HUDEP-2 (cell line): ENCODE measurements at regions not wholly inside any gene's neighbourhood (a gene's known extent, or its start where the extent isn't known, plus 50 kb on each side); places are given as distances from the start of the nearest gene placed in this dataset.
"Not testable (repeated sequence)": the region's sequence is repeated elsewhere in the genome, so short reads cannot be mapped to it uniquely, and the experiment has no call there.

Experiments used
- DNase-seq, 76 experiments: peaks; one replicate each; lab custom pipeline; 2025; ENCODE audit not compliant: unreplicated experiment in 76 of 76; lab: John Stamatoyannopoulos, UW

DNA sequence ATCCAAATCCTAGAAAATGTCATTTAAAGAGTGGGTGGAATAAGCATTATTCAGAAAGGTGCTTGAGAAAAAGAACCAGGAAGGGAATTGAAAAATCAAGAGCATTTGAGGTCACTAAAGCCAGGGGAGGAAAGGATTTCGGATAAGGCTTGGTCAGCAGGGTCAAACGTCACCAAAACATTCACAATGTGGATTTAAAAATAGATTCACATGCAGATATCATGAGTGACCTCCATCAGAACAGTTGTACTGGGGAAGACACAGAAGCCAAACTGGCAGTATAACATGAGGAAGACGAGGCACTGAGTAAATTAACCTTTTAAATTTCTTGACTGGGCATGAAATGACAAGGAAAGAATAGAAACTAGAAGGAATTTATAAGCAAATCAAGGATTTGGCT is 175.1 kb upstream of the CCDC196 start:
- no peak for DNase-seq

DNA sequence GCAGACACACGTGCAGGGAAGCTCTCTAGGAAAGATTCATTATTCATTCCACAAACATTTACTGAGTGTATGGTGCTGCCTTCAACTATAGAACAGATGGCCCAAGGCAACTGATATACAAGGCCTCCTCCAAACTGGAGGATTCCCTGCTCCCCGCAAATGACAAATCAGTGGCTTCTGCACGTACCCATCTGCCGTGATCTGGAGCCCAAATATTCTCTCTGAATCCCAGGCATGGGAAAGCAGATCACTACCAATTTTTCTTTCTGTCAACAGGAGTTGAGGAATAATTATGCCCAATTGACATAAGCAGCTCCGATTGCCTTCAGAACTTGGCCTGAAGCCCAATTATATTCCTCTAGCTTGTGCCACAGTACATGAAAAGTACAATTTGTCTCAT is 174.2 kb upstream of the CCDC196 start:
- DNase-seq, result no peak

DNA sequence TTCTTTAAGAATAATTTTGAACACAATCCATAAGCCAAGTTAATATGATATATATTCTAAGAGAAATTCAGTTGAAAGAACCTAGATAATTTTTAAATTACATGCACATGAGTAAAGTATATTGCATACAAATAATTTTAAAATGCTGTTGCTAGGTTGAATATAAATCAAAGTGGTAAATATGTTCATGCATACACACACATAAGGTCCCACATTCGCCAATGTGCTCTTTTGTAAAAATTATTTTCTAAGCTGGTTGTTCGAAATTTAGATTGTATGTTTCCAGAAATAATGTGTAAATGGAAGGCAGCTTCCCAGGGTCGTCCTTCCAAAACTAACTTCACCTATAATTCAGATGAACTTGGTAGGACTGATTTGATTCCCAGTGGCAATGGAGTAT is 173.7 kb upstream of the CCDC196 start:
- no peak for DNase-seq

DNA sequence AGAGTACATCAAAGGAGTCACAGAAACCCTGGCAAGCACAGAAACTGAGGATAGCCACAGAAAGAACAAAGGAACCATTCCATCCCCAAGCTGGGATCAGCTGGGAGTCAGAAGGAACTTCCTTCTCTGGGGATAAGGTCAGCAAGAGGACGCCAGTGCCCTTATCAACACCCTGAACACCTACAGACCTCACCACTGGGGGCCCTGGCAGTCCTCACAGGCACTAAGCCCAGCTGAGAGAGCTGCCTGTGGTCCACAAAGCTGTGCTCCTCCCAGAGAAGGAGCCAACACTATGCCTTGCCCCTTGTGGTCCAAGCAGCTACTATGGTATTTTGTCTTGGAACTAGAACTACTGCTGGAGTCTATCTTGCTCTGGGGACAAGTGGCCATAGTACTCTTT is 171.1 kb upstream of the CCDC196 start:
- no peak for DNase-seq

DNA sequence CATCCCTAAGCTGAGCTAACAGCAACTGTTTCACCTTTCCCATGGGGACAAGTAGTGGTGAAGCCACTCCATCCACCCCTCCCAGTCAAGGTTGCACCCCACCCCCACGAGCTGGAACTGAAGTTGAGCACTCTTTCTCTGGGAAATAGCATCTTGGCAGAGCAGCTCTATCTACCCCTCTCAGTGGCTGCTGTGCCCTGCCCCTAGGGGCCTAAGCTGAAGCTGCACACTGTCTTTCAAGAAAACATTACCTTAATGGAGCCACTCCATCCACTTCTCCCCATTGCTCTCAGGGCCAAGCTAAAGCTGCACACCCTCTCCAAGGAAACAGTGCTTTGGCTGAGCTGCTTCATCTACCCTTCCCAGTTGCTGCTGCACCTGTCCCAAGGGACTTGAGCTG is 170.6 kb upstream of the CCDC196 start:
- DNase-seq, result no peak

DNA sequence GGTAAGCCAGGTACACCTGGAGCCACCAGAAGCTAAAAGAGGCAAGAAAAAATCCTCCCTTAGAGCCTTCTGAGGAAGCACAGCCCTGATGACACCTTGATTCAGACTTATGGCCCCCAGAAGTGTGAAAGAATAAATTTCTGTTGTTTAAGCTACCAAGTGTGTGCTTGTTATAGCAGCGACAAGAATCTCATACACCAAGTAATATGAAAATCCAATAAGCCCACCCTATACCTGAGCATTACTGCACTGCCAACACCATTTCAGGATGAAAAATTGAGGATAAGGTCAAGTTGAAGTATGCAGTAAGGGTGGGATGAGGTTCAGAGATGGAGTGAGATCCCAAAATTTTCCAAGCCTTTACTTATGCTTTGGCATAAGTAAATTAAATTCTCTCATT is 163.6 kb upstream of the CCDC196 start:
- DNase-seq, result no peak

DNA sequence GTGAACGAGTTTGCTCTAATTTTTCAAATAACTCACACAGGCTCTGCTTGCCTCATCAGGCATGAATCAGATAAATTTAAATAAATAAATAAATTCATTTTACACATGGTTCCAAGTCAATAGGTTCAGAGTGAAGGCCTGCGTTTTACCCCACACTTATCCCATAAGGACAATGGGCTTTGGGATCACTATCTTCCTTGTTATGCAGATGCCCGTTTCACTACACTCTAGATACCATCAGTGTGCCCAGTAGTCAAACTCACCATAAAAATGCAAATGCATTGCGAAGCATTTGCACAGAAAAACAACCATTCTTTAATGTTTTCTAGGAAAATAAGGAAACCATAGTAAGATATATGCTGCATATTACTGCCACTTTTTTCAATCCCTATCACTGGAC is 155.9 kb upstream of the CCDC196 start:
- DNase-seq, result no peak

DNA sequence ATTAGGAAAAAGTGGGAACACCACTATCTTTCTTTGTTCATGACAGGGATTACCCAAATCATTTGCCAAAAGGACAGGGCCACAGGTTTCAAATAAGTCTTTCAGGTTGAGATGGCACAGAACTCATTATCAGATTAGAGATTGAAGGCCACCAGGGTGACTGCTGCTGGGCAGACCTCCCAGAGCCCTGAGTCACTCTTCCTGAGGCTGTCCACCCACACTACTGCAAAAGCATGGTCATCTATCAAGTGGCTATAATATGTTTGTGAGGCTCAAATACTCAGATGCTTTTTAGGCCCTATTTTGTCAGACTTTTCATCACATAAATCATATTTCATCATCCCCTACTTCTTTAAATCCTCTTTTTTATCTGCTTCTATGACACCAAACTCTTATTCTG is 155.3 kb upstream of the CCDC196 start:
- DNase-seq, result peak in 6 of 76 experiments; percentile 4 to 34 (median 14)

DNA sequence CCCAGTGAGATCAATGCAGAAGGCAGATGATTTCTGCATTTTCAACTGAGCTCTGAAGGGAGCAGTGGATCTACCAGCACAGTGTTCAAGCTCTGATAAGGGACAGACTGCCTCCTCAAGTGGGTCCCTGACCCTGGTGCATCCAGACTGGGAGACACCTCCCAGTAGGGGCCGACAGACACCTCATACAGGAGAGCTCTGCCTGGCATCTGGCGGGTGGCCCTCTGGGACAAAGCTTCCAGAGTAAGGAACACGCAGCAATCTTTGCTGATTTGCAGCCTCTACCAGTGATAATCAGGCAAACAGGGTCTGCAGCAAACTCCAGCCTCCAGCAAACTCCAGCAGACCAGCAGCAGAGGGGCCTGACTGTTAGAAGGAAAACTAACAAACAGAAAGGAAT is 152.9 kb upstream of the CCDC196 start:
- DNase-seq, result not testable (repeated sequence)

DNA sequence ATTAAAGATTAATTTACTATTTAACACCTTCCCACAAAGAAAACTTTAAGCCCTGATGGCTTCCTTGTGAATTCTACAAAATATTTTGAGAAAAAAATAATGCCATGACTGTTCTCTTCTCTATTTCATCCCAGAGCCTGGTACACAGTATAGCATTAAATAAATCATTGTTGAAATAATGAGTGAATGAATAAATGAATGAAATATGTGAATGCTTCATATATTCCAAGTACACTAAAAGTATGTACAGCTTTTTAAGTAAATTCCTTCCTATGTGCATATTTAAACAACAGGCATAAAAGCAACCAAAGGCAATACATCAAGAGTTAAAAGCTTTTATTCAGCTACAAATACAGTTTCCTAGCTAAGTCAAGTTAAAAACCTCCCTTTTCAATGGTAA is 144.9 kb upstream of the CCDC196 start:
- no peak for DNase-seq

DNA sequence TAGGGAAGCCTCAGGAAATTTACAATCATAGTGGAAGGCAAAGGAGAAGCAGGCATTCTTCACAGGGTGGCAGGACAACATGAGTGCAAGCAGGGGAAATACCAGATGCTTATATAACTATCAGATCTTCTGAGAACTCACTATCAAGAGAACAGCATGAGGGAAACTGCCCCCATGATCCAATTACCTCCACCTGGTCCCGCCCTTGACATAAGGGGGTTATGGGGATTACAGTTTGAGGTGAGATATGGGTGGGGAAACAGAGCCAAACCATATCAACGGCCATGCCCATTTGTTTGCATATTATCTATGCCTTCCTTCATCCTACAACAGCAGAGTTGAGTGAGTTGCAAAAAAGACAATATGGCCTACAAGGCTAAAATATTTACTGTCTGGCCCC is 140.2 kb upstream of the CCDC196 start:
- no peak for DNase-seq

DNA sequence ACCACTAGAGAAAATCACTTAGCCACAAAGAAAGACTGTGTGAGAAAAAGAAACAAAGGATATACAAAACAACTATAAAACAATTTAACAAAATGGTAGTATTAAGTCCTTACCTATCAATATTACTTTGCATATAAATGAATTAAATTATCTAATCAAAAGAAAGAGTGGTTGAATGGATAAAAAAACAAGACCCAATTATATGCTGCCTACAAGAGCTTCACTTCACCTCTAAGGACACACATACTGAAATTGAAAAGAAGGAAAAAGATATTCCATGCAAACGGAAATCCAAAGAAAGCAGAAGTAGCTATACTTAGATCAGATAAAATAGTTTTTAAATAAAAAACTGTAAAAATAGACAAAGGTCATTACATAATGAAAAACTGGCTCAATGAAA is 134.9 kb upstream of the CCDC196 start:
- DNase-seq, result no peak

DNA sequence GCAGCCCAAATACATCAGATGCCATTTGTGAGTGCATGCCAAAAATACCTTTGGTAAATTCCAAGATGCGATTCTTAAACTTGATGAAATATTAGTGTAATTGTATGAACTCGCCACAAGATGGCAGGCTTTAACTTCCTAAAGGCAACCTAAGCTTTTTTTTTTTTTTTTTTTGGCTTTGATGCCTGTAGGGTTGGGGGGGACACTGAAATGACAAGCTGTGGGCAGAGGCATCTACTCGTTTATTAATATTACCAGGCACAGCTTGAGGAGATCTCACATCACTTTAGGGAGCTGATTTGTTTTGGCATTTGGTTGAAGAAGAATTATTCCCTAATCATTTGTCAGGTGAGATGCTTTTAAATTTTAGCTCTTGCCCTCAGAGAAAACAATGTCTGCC is 126.7 kb upstream of the CCDC196 start:
- peak in 12 of 76 experiments; percentile 1 to 28 (median 10) for DNase-seq

DNA sequence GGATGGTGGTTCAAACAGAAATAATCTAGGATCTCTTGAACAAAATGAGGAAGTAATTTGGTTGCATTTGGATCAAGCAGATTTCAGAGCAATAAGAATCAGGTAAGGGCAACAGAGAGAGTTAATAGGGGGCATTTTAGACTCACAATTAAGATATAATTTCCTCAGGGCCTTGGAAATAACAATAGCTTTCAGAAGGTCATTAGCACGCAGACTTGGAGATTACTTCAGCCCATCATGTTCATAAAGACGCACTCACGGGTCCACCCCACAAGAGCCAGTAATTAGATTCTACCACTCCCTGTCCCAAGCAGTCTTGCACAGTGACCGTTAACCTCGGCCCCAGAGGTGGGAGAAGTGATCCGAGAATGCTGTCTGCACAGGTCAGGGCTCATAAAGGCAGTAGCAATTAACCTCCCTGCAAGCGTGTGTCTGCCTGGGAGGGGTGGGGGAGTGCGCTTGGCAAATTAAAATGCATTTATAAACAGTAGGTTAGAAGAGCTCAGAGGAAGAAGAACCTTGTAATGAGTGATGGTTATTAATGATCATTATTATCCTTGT is 125.7 kb upstream of the CCDC196 start:
- DNase-seq, result no peak

DNA sequence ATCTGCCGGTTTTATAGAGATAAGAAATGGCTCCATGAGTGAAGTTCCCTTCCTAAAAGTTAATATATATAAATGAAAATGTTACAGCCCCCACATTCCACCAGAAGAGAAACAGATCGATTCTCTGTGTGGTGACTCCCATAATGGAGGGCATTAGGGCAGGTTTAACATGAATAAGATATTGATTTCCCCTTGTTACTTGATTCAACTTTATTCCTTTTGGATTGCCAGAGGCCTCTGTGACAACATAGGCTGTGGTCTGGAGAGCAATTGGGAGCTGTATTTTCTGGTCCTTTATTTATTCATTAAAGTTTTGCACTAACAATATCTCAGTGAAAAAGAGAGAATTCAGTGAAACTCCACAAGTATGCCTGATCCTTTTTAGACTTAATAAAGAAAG is 125.2 kb upstream of the CCDC196 start:
- DNase-seq, result no peak

DNA sequence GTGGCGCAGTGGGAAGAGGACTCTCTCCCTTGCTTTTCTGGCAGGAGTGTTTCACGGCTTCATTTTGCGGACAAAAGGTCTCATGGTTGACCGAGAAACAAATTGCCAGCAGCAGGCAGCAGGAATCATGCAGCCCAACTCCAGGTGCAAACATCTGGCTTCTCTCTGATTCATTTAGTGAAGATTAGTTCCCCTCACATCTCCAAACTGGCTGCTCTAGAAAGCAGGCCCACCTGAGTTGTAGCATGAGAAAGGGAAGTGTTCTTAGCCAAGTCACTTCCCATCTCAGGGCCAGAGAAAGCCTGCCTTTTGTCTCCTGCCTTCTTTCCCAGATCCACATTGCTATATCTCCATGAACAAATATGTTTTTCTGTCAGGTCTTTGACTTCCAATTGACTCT is 120.8 kb upstream of the CCDC196 start:
- DNase-seq, result no peak

DNA sequence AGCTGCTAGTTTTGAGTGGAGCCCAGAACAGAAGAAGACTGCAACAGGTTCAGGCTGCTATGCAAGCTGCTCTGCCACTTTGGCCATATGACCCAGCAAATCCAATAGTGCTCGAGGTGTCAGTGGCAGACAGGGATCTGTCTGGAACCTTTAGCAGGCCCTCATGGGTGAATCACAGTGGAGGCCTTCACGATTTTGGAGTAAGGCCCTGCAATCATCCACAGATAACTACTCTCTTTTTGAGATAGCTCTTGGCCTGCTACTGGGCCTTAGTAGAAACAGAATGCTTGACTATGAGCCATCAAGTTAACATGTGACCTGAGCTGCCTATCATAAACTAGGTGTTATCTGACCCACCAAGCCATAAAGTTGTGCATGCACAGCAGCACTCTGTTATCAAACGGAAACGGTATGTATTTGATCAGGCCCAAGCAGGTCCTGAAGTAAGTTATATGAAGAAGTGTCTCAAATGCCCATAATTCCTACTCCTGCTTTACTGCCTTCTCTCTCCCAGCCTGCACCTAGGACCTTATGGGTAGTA is 116.9 kb upstream of the CCDC196 start:
- DNase-seq, result peak in 9 of 76 experiments; percentile 6 to 62 (median 44)

DNA sequence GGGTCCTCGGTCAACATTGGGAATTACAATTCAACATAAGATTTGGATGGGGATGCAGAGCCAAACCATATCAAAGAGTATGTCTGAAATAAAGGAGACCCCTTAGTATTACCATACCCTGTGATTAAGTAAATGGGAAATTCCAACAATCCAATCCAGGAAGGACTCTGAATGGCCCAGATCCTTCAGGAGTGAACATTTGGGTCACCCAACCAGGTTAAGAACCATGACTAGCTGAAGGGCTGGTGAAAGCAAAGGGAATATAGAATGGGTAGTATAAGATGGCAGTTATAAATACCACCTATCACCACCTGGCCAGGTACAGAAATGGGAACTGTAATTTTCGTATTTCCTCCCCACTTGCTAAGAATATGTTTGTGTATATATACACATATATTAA is 114.4 kb upstream of the CCDC196 start:
- DNase-seq, result no peak

DNA sequence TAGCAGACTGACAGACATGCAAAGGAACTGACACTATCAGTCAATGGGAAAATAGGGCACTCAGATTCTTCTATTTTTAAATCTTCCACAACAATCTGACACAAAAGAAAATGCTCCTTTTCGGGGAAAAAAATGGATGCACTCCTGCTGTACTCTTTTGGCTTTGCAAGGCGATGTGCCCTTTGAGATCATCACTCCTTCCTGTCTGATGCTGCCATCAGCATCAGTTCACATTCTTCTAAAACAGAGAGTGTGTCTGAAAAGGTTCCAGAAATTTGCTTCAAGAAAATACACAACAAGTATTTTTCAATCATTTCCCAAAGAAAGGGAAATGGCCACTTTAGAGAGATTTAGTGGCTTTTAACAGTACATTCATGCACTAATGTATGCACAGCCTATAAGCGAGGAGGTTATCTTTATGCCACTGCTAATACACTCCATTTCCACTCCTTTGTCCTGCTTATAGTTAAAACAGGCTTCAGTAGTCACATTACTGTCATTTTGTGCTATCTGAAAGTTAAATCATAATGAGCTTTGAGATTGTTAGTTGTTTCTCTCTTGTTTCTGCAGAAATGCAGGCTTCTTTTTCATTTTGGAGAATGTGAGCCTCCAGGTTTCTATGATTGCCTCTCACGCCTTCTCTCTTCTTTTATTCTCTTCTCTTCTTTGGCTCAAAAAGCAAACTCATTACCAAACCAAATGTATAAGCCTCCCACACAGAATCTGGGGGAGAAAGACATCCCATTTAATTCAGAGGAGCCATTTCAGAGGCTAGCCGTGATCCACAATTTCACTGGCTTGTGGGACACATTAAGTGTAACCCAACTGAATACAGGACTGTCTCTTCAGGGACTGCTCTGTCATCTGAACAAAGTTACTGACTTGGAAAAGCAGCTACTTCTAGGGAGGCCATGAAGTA is 110.9 kb upstream of the CCDC196 start:
- DNase-seq, result no peak

DNA sequence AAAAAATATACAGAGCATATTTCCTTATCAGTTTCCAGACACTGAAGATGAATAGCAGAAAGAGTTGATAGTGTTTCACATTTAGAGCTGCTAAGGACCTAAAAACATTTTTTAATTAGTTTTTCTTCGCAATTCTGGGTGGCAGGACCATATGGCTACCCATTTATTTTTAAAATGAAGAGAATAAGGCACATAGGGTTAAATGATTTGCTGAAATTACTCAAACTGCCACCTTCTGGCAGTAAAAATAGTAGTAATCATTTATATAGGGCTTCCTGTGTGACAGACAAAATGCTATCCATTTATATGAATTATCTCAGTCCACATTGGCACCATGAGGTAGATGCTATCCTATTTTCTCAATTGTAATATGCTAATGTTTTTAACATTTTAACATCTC is 108.6 kb upstream of the CCDC196 start:
- DNase-seq, result no peak

DNA sequence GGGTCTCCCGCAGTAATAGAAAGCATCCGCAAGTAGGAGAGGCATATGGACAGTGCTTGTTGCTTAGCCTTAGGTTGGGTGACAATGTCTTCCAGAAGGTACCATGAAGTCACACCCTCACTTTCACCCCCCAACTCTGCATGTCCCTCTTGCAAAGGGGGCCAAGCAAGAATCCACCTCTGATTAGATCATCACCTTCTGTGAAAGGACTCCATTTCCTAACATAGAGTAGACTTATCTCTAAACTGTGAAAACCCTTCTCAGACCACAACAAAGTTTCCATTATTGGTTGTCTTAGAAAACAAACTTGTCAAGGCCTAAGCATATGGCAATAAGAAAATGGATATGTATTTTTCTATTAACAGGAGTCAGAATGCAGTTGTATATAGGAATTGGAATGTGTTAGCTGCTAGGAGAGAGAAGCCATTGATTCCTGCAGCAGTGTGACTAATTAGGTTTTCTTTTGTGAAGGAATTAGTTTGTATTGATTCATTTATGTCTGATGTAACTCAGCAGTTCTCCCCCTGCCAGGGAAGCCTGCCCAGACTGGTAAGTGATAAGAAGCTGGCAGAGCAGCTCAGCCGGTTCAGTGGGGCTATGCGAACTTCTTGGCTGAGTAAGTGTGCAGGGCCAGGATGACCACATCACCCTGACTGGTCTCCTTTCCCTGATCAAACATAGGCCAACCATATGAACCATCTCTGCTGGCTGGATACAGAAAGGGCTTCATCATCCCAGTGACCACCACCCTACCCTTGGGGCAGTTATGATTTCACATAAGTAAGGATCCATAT is 107.3 kb upstream of the CCDC196 start:
- DNase-seq, result peak in 3 of 76 experiments; percentile 0 to 33 (median 2)
